ENCODE measurements at regions not wholly inside any gene's neighbourhood (a gene's known extent, or its start where the extent isn't known, plus 50 kb on each side); places are given as distances from the start of the nearest gene placed in this dataset.

- no peak for FAIRE-seq
Observed at GRCh38 chr1:193542690-193543089, 356.3 kb upstream of the B3GALT2 start.

GRCh38 chr1:193540511-193540910, 354.1 kb upstream of the B3GALT2 start:
- no peak overlapping the region for H3K9ac ChIP-seq (ENCODE audit: low read length in 3 of 3)
- FAIRE-seq (no peak), DNase-seq (no peak)
- no peaks in the 10 kb centered on the region for H3K27me3 ChIP-seq (ENCODE audit: control insufficient read depth, insufficient read depth, low read length)
- intact Hi-C loops (cut with DNase I), result no loop called here
- TF ChIP-seq CTCF (IDR thresholded peaks at IDR 0.05; ENCODE audit: borderline replicate concordance, extremely low read depth, insufficient read depth), result no peak
- H3K27ac ChIP-seq (ENCODE audit: low read depth in 2 of 2, low read length in 2 of 2), result no peak overlapping the region
- no peaks in the 10 kb centered on the region for H3K9me3 ChIP-seq (ENCODE audit: control insufficient read depth in 2 of 3, insufficient read depth in 1 of 3, low read length in 3 of 3)
- no peaks in the 10 kb centered on the region for H3K36me3 ChIP-seq (ENCODE audit: control insufficient read depth in 2 of 3, insufficient read depth in 3 of 3, low read length in 3 of 3)
- no peak overlapping the region for H3K4me3 ChIP-seq (ENCODE audit: low read length in 3 of 3)
- no peaks in the 10 kb centered on the region for H3K4me1 ChIP-seq (ENCODE audit: control insufficient read depth in 2 of 3, insufficient read depth in 2 of 3, low read depth in 1 of 3, low read length in 3 of 3)

More at GRCh38 chr1:193542690-193543089, 356.3 kb upstream of the B3GALT2 start:
- Histone ChIP-seq H3K27ac (ENCODE audit: low read depth in 2 of 2, low read length in 2 of 2) (no peak overlapping the region), H3K27me3 (ENCODE audit: control insufficient read depth, insufficient read depth, low read length) (no peaks in the 10 kb centered on the region), H3K9ac (ENCODE audit: low read length in 3 of 3) (no peak overlapping the region), H3K4me1 (ENCODE audit: control insufficient read depth in 2 of 3, insufficient read depth in 2 of 3, low read depth in 1 of 3, low read length in 3 of 3) (no peaks in the 10 kb centered on the region), H3K4me3 (ENCODE audit: low read length in 3 of 3) (no peak overlapping the region), H3K36me3 (ENCODE audit: control insufficient read depth in 2 of 3, insufficient read depth in 3 of 3, low read length in 3 of 3) (no peaks in the 10 kb centered on the region), H3K9me3 (ENCODE audit: control insufficient read depth in 2 of 3, insufficient read depth in 1 of 3, low read length in 3 of 3) (no peaks in the 10 kb centered on the region)
- intact Hi-C loops (cut with DNase I), result no loop called here
- no peak for DNase-seq
- TF ChIP-seq CTCF (IDR thresholded peaks at IDR 0.05; ENCODE audit: borderline replicate concordance, extremely low read depth, insufficient read depth), result no peak

- no peaks in the 10 kb centered on the region for H3K9me3 ChIP-seq (ENCODE audit: control insufficient read depth in 2 of 3, insufficient read depth in 1 of 3, low read length in 3 of 3)
- intact Hi-C loops (cut with DNase I), result no loop called here
- H3K27me3 ChIP-seq (ENCODE audit: control insufficient read depth, insufficient read depth, low read length), result no peaks in the 10 kb centered on the region
- H3K4me3 ChIP-seq (ENCODE audit: low read length in 3 of 3), result no peak overlapping the region
- no peaks in the 10 kb centered on the region for H3K36me3 ChIP-seq (ENCODE audit: control insufficient read depth in 2 of 3, insufficient read depth in 3 of 3, low read length in 3 of 3)
- no peak overlapping the region for H3K27ac ChIP-seq (ENCODE audit: low read depth in 2 of 2, low read length in 2 of 2)
- TF ChIP-seq CTCF (IDR thresholded peaks at IDR 0.05; ENCODE audit: borderline replicate concordance, extremely low read depth, insufficient read depth), result no peak
- H3K9ac ChIP-seq (ENCODE audit: low read length in 3 of 3), result no peak overlapping the region
- H3K4me1 ChIP-seq (ENCODE audit: control insufficient read depth in 2 of 3, insufficient read depth in 2 of 3, low read depth in 1 of 3, low read length in 3 of 3), result no peaks in the 10 kb centered on the region
- no peak for DNase-seq
- no peak for FAIRE-seq
Observed at GRCh38 chr1:193539731-193540459, 353.5 kb upstream of the B3GALT2 start.

GRCh38 chr1:193538680-193539079, 352.3 kb upstream of the B3GALT2 start:
- Histone ChIP-seq H3K27ac (ENCODE audit: low read depth in 2 of 2, low read length in 2 of 2) (no peak overlapping the region), H3K9ac (ENCODE audit: low read length in 3 of 3) (no peak overlapping the region), H3K9me3 (ENCODE audit: control insufficient read depth in 2 of 3, insufficient read depth in 1 of 3, low read length in 3 of 3) (no peaks in the 10 kb centered on the region), H3K4me3 (ENCODE audit: low read length in 3 of 3) (no peak overlapping the region), H3K4me1 (ENCODE audit: control insufficient read depth in 2 of 3, insufficient read depth in 2 of 3, low read depth in 1 of 3, low read length in 3 of 3) (no peaks in the 10 kb centered on the region), H3K27me3 (ENCODE audit: control insufficient read depth, insufficient read depth, low read length) (no peaks in the 10 kb centered on the region), H3K36me3 (ENCODE audit: control insufficient read depth in 2 of 3, insufficient read depth in 3 of 3, low read length in 3 of 3) (no peaks in the 10 kb centered on the region)
- DNase-seq, result no peak
- FAIRE-seq, result no peak
- intact Hi-C loops (cut with DNase I), result no loop called here
- no peak for TF ChIP-seq CTCF (IDR thresholded peaks at IDR 0.05; ENCODE audit: borderline replicate concordance, extremely low read depth, insufficient read depth)

Data from kidney (tissue), 13 donors.